ENCODE measurements at regions not wholly inside any gene's neighbourhood (a gene's known extent, or its start where the extent isn't known, plus 50 kb on each side); places are given as distances from the start of the nearest gene placed in this dataset.

DNA sequence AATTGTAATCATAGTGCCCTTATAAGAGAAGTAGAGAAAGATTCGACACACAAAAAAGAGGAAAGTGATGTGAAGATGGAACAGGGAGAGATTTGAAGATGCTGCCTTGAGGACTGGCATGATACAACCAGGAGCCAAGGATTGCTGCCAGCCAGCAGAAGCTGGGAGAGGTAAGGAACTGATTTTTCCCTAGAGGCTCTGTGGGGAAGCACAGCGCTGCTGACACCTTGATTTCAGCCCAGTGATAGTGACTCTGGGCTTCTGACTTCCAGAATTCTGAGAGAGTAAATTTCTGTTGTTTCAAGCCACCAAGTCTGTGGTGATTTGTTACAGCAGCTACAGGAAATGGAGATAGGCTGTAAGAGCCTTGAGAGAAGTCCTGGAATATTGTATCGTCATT lies 98.2 kb downstream of the RAB11FIP2 start:
- H3K4me1 ChIP-seq (ENCODE audit: control insufficient read depth, insufficient read depth, low read length) = no peaks in the 10 kb centered on the region
- no peaks in the 10 kb centered on the region for H3K27me3 ChIP-seq (ENCODE audit: control insufficient read depth, insufficient read depth, low read length)
- no peaks in the 10 kb centered on the region for H3K9me3 ChIP-seq (ENCODE audit: control insufficient read depth, low read depth, low read length)
- no peaks in the 10 kb centered on the region for H3K36me3 ChIP-seq (ENCODE audit: control insufficient read depth, insufficient read depth, low read length)
- no peak overlapping the region for H3K4me3 ChIP-seq (ENCODE audit: low read length)
- DNase-seq = no peak
- H3K27ac ChIP-seq (ENCODE audit: low read length) = no peak overlapping the region
- WGBS (ENCODE audit: insufficient coverage, low lambda C conversion rate) = 100% methylated on average over 2 of the region's 3 CpGs

DNA sequence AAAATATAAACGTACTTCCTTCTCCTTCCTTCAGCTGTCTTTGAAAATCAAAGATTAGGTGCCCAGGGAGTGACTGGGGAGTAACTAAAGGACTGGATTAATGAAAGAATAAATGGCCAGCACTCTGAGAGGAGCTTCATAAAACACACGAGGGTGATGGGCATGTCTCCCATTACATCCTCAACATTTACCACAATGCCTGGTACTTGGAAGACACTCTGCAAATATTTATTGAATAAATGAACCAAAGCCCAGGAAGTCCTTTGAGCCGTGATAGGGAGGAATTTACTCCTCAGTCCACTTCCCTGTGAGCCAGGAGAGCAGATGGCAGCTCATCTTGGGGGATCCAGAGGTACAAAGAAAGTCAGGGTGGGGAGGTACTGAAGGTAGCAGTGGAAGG lies 96.3 kb downstream of the RAB11FIP2 start:
- no peak overlapping the region for H3K4me3 ChIP-seq (ENCODE audit: low read length)
- no peaks in the 10 kb centered on the region for H3K27me3 ChIP-seq (ENCODE audit: control insufficient read depth, insufficient read depth, low read length)
- no peaks in the 10 kb centered on the region for H3K9me3 ChIP-seq (ENCODE audit: control insufficient read depth, low read depth, low read length)
- H3K36me3 ChIP-seq (ENCODE audit: control insufficient read depth, insufficient read depth, low read length) = no peaks in the 10 kb centered on the region
- H3K27ac ChIP-seq (ENCODE audit: low read length) = no peak overlapping the region
- no peaks in the 10 kb centered on the region for H3K4me1 ChIP-seq (ENCODE audit: control insufficient read depth, insufficient read depth, low read length)
- DNase-seq = no peak
- no CpG with 5 or more reads among the region's 3 CpGs for WGBS (ENCODE audit: insufficient coverage, low lambda C conversion rate)
